ENCODE measurements at regions not wholly inside any gene's neighbourhood (a gene's known extent, or its start where the extent isn't known, plus 50 kb on each side); places are given as distances from the start of the nearest gene placed in this dataset.

DNA sequence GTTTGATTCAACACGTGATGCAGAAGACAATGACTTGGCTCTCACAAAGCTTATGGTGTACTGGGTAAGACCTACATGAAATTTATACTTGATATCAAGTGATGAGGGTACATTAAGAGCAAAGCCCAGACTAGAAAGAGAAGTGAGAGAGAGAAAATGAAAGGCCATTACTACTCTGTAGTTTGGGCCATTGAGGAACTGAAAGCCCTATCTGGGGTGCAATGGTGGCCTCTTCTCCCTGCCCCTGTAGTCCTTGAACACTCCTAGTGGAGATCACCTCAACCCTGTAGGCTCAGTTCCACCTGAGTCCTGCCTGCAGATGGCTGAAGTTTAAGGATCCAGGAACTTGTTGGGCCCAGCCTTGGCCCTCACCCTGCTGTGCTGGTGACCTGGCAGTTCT is 569.8 kb upstream of the MEX3C start:
- no peak overlapping the region for H3K4ac ChIP-seq (replicated peaks; ENCODE audit: insufficient read length, low read depth, low read length)
- no peak overlapping the region for H2AK5ac ChIP-seq (ENCODE audit: low read depth, low read length)
- ChIA-PET CTCF (ENCODE audit: partially characterized antibody) (no interaction called here), POLR2A (ENCODE audit: partially characterized antibody) (no interaction called here)
- H3K14ac ChIP-seq (ENCODE audit: insufficient read length): no peak overlapping the region
- H2BK15ac ChIP-seq (ENCODE audit: low read length): no peak overlapping the region
- no peaks in the 10 kb centered on the region for H3K9me3 ChIP-seq (ENCODE audit: insufficient read depth in 2 of 2, low read depth in 1 of 2, low read length in 1 of 2)
- no peak overlapping the region for H3K4me3 ChIP-seq (ENCODE audit: extremely low read depth in 1 of 4, insufficient read depth in 2 of 4, low read depth in 3 of 4, low read length in 4 of 4)
- H2AFZ ChIP-seq (ENCODE audit: low read length): no peak overlapping the region
- no peaks in the 10 kb centered on the region for H3K79me2 ChIP-seq (ENCODE audit: control insufficient read depth in 1 of 2, insufficient read depth in 2 of 2, low read length in 2 of 2)
- no peak overlapping the region for H3K9ac ChIP-seq (replicated peaks in 1 of 4; ENCODE audit: extremely low read depth in 1 of 4, low read depth in 3 of 4, low read length in 3 of 4)
- no peak overlapping the region for H3K56ac ChIP-seq (replicated peaks; ENCODE audit: insufficient read length, low read depth, low read length)
- H3K36me3 ChIP-seq (ENCODE audit: control insufficient read depth in 2 of 4, insufficient read depth in 4 of 4, low read length in 3 of 4): no peaks in the 10 kb centered on the region
- no peak overlapping the region for H2BK120ac ChIP-seq (replicated peaks; ENCODE audit: low read depth, low read length)
- no peak overlapping the region for H3K18ac ChIP-seq (ENCODE audit: extremely low read depth, low read length)
- H2BK12ac ChIP-seq (ENCODE audit: low read depth, low read length): no peak overlapping the region
- H3K23ac ChIP-seq (ENCODE audit: insufficient read length): no peak overlapping the region
- H4K5ac ChIP-seq (ENCODE audit: insufficient read length, low read depth, low read length): no peak overlapping the region
- peaks cover 2% of the 10 kb centered on the region; the same call in 1 of the 2 replicates for H3K23me2 ChIP-seq (ENCODE audit: low read depth, low read length)
- H3K4me2 ChIP-seq (ENCODE audit: insufficient read depth in 1 of 2, low read depth in 2 of 2, low read length in 2 of 2): no peak overlapping the region
- H3K4me1 ChIP-seq (replicated peaks in 1 of 4; ENCODE audit: control insufficient read depth in 3 of 4, insufficient read depth in 4 of 4, low read length in 3 of 4): no peaks in the 10 kb centered on the region
- no peak for TF ChIP-seq POLR2AphosphoS5 (IDR thresholded peaks at IDR 0.05; ENCODE audit: low read depth, low read length)
- TF ChIP-seq SIN3A (conservative IDR thresholded peaks at IDR 0.05 in 1 of 2, IDR thresholded peaks at IDR 0.05 in 1 of 2; ENCODE audit: low read depth in 1 of 2, low read length in 2 of 2): no peak
- no peak for TF ChIP-seq PHF8 (conservative IDR thresholded peaks at IDR 0.05; ENCODE audit: low read depth, low read length)
- no peak for TF ChIP-seq ASH2L (IDR thresholded peaks at IDR 0.05; ENCODE audit: low read length)
- no peak for TF ChIP-seq KDM4A (IDR thresholded peaks at IDR 0.05; ENCODE audit: low read depth, low read length, severe bottlenecking)
- TF ChIP-seq TAF7 (optimal IDR thresholded peaks at IDR 0.05; ENCODE audit: borderline replicate concordance, low read depth, low read length): no peak
- no peak for TF ChIP-seq RBBP5 (IDR thresholded peaks at IDR 0.05; ENCODE audit: borderline replicate concordance, low read depth, low read length)
- H2BK20ac ChIP-seq (ENCODE audit: low read length): no peak overlapping the region
- H3K27me3 ChIP-seq (replicated peaks in 1 of 4; ENCODE audit: control insufficient read depth in 3 of 4, extremely low read depth in 1 of 4, insufficient read depth in 3 of 4, low read length in 3 of 4): no peaks in the 10 kb centered on the region
- 80% methylated on average over 1 of the region's 1 CpG; no CpG with 5 or more reads in 1 of the 2 experiments for WGBS, 2 experiments (ENCODE audit: extremely low coverage in 1 of 2, insufficient coverage in 1 of 2, insufficient read length in 1 of 2, insufficient replicate concordance in 2 of 2, low coverage in 1 of 2, low lambda C conversion rate in 2 of 2, missing lambda C conversion rate in 1 of 2)
- no peak overlapping the region for H3K27ac ChIP-seq (ENCODE audit: low read depth, low read length)
- no peak overlapping the region for H4K91ac ChIP-seq (replicated peaks; ENCODE audit: insufficient read length, low read length)
- H4K20me1 ChIP-seq (replicated peaks in 1 of 2; ENCODE audit: control insufficient read depth in 1 of 2, insufficient read depth in 2 of 2, low read length in 2 of 2): no peaks in the 10 kb centered on the region
- no peak overlapping the region for H4K8ac ChIP-seq (ENCODE audit: extremely low read depth, insufficient read depth, low read length)
- DNase-seq (ENCODE audit: low read depth in 1 of 2, low spot score in 2 of 2) (no peak), FAIRE-seq (no peak)
- no peaks in the 10 kb centered on the region for H3K79me1 ChIP-seq (ENCODE audit: low read depth, low read length)
- H2BK5ac ChIP-seq (ENCODE audit: low read depth, low read length): no peak overlapping the region
